ENCODE measurements at regions not wholly inside any gene's neighbourhood (a gene's known extent, or its start where the extent isn't known, plus 50 kb on each side); places are given as distances from the start of the nearest gene placed in this dataset.

DNA sequence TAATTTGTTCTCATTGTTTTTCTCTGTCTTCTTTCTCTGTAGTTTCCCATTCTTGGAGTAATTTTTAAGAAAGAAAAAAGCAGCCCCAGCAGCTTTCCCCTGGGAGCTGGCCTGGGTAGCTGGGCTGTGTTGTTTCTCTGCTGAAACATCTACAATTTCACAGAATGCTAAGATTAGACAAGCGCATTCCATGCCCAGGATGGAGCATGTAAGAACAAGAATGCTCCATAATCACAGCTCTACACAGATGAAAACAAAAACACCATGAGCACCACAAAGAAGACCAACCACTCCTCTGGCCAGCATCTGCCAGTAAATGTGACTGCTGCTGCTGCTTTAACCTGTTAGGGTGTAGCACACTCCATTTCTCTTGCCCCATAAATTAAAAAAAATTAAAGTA is 239.2 kb upstream of the SLITRK1 start:
- Histone ChIP-seq H3K4me1 (ENCODE audit: control insufficient read depth in 1 of 2, low read depth in 2 of 2) (peaks cover 6 to 7% of the 10 kb centered on the region in 2 donors), H3K4me3 (no peak overlapping the region), H3K9me3 (no peaks in the 10 kb centered on the region), H3K27me3 (replicated peaks; ENCODE audit: insufficient read depth) (no peaks in the 10 kb centered on the region), H3K27ac (no peak overlapping the region), H3K36me3 (no peaks in the 10 kb centered on the region)
- no peak for ATAC-seq (ENCODE audit: insufficient number of reproducible peaks, low FRiP score, low read depth)
- no peak for TF ChIP-seq CTCF (IDR thresholded peaks at IDR 0.05)
- DNase-seq (ENCODE audit: low spot score): no peak

DNA sequence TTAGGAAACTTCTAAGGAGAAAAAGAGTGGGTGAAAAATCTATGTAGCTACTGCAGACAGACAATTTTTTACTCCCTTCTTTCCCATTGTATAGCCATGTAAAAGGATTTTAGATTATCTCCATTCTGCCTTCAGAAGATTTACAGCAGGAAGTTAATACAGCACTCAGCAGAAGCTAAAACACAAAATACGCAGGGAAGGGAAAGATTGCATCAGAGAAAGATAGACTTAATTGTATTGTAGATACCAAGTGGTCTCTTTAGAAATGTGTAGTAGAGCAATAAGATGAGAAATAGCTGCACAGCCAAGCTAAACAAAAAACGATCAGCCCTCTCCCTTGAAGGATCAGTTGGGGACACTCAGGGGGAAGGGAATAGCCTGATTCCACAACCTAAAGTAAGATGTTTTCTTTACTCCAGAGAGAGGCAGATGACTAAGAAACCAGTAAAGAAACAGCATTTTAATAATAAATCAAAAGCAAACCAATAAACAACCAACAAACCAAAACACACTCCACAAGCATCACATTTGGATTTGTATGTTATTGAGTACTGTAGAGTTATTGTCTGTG is 236.7 kb upstream of the SLITRK1 start:
- no peak for ATAC-seq (ENCODE audit: insufficient number of reproducible peaks, low FRiP score, low read depth)
- H3K4me3 ChIP-seq: no peak overlapping the region
- H3K27me3 ChIP-seq (replicated peaks; ENCODE audit: insufficient read depth): no peaks in the 10 kb centered on the region
- TF ChIP-seq CTCF (IDR thresholded peaks at IDR 0.05): no peak
- H3K36me3 ChIP-seq: no peaks in the 10 kb centered on the region
- peaks cover 6 to 7% of the 10 kb centered on the region in 2 donors for H3K4me1 ChIP-seq (ENCODE audit: control insufficient read depth in 1 of 2, low read depth in 2 of 2)
- DNase-seq (ENCODE audit: low spot score): no peak
- H3K9me3 ChIP-seq: no peaks in the 10 kb centered on the region
- no peak overlapping the region for H3K27ac ChIP-seq

DNA sequence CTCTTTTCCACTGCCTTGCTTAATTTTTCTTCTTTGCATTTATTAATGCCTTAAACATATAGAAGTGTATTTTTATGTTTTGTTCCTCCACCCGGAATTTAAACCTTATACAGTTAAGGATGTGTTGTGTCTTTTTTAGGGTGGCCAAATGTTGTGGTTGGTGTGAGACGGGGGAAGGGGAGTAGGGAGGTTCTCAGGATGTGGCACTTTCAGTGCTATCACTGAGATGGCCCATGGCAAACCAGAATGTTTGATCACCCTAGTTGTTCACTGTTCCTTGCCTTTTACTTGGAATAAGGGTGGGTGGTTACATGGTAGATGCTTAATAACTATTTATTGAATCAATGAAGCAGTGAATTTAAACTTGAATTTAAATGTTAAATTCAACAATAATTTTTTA is 216.0 kb upstream of the SLITRK1 start:
- no peak for TF ChIP-seq CTCF (IDR thresholded peaks at IDR 0.05)
- H3K36me3 ChIP-seq: no peaks in the 10 kb centered on the region
- no peaks in the 10 kb centered on the region for H3K27me3 ChIP-seq (replicated peaks; ENCODE audit: insufficient read depth)
- H3K27ac ChIP-seq: no peak overlapping the region
- ATAC-seq (ENCODE audit: insufficient number of reproducible peaks, low FRiP score, low read depth) (no peak), DNase-seq (ENCODE audit: low spot score) (no peak)
- no peaks in the 10 kb centered on the region for H3K9me3 ChIP-seq
- H3K4me3 ChIP-seq: no peak overlapping the region
- H3K4me1 ChIP-seq (ENCODE audit: control insufficient read depth in 1 of 2, low read depth in 2 of 2): no peaks in the 10 kb centered on the region

DNA sequence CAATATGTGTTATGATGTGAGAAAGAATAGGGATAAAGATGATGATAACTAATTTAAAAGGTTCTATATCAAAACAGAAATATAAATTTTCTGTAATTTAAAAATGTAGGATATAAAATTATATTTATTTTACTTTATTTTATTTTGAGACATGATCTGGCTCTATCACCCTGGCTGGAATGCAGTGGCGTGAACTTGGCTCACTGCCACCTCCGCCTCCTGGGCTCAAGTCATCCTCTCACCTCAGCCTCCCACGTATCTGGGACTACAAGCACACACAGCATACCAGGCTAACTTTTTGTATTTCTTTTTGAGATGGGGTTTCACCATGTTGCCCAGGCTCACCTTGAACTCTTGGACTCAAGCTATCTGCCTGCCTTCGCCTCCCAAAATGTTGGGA is 214.9 kb upstream of the SLITRK1 start:
- H3K4me3 ChIP-seq: no peak overlapping the region
- ATAC-seq (ENCODE audit: insufficient number of reproducible peaks, low FRiP score, low read depth): no peak
- H3K9me3 ChIP-seq: no peaks in the 10 kb centered on the region
- TF ChIP-seq CTCF (IDR thresholded peaks at IDR 0.05): no peak
- no peak for DNase-seq (ENCODE audit: low spot score)
- no peaks in the 10 kb centered on the region for H3K36me3 ChIP-seq
- H3K4me1 ChIP-seq (ENCODE audit: control insufficient read depth in 1 of 2, low read depth in 2 of 2): no peaks in the 10 kb centered on the region
- H3K27ac ChIP-seq: no peak overlapping the region
- no peaks in the 10 kb centered on the region for H3K27me3 ChIP-seq (replicated peaks; ENCODE audit: insufficient read depth)

DNA sequence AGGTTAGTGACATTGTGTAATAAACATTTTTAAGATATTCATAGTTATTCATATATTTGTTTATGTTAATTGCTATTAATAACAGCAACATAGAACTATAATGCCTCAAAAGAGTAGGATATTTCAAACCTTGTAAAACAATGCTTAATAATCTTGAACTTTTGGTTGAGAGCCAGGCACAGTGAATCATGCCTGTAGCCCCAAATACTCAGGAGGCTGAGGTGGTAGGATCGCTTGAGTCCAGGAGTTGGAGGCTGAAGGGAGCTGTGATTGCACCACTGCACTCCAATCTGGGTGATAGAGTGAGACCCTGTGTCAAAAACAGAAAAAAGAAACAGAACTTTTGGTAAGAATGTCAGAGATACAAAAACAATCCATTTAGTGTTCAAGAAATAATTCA is 213.9 kb upstream of the SLITRK1 start:
- H3K27me3 ChIP-seq (replicated peaks; ENCODE audit: insufficient read depth): no peaks in the 10 kb centered on the region
- DNase-seq (ENCODE audit: low spot score) (no peak), ATAC-seq (ENCODE audit: insufficient number of reproducible peaks, low FRiP score, low read depth) (no peak)
- H3K9me3 ChIP-seq: no peaks in the 10 kb centered on the region
- H3K4me3 ChIP-seq: no peak overlapping the region
- no peak overlapping the region for H3K27ac ChIP-seq
- H3K36me3 ChIP-seq: no peaks in the 10 kb centered on the region
- TF ChIP-seq CTCF (IDR thresholded peaks at IDR 0.05): no peak
- no peaks in the 10 kb centered on the region for H3K4me1 ChIP-seq (ENCODE audit: control insufficient read depth in 1 of 2, low read depth in 2 of 2)
